BJ (cell line): ENCODE measurements at regions not wholly inside any gene's neighbourhood (a gene's known extent, or its start where the extent isn't known, plus 50 kb on each side); places are given as distances from the start of the nearest gene placed in this dataset.

Experiments used
- CTCF ChIA-PET: fragments of 350-600 bp; formaldehyde crosslinking; extraction: SDS; loops from one replicate; lab custom pipeline; 2021; ENCODE audit warnings: antibody characterized with exemption, inconsistent platforms; lab: Yijun Ruan, JAX
- POLR2A ChIA-PET: fragments of 300-600 bp; sonication (Branson Sonifier 250); formaldehyde crosslinking; extraction: SDS; loops from one replicate; lab custom pipeline; 2021; ENCODE audit warnings: antibody characterized with exemption; lab: Charles Lee
- DNase-seq: peaks from one replicate; pipeline ENCODE4 v3.0.0-alpha.2; 2011; ENCODE audit warnings: low read depth
- H3K27me3 ChIP-seq: 2 replicates; pipeline ENCODE4 v1.6.0; 2011; ENCODE audit warnings: low read length; ENCODE audit not compliant: control insufficient read depth, insufficient read depth
- H3K36me3 ChIP-seq: 2 replicates; pipeline ENCODE4 v1.5.1; 2011; ENCODE audit warnings: low read length; ENCODE audit not compliant: control insufficient read depth, insufficient read depth
- H3K4me3 ChIP-seq: 2 replicates; pipeline ENCODE4 v1.5.1; 2011; ENCODE audit warnings: low read depth, mild to moderate bottlenecking, control low read depth, low read length
- CTCF ChIP-seq: IDR thresholded peaks from 2 replicates; pipeline ENCODE4 v1.5.1; 2011; ENCODE audit warnings: low read depth, mild to moderate bottlenecking, control low read depth, inconsistent platforms, low read length, moderate library complexity; ENCODE audit not compliant: insufficient read depth

- H3K36me3 ChIP-seq: no peaks in the 10 kb centered on the region
- no peak for DNase-seq
- ChIA-PET POLR2A (no interaction called here), CTCF (no interaction called here)
- no peak overlapping the region for H3K4me3 ChIP-seq
- H3K27me3 ChIP-seq: no peaks in the 10 kb centered on the region
- TF ChIP-seq CTCF: no peak
Observed at GRCh38 chr6:90911642-90912041, 324.8 kb upstream of the MAP3K7 start.

GRCh38 chr6:90910893-90911292 lies 324.0 kb upstream of the MAP3K7 start:
- H3K27me3 ChIP-seq: no peaks in the 10 kb centered on the region
- no peak for TF ChIP-seq CTCF
- POLR2A ChIA-PET: no interaction called here
- CTCF ChIA-PET: no interaction called here
- DNase-seq: no peak
- no peaks in the 10 kb centered on the region for H3K36me3 ChIP-seq
- H3K4me3 ChIP-seq: no peak overlapping the region

- Histone ChIP-seq H3K36me3 (no peaks in the 10 kb centered on the region), H3K4me3 (no peak overlapping the region), H3K27me3 (no peaks in the 10 kb centered on the region)
- DNase-seq: no peak
- CTCF ChIA-PET: no interaction called here
- no peak for TF ChIP-seq CTCF
- POLR2A ChIA-PET: no interaction called here
Observed at GRCh38 chr6:90907931-90908655, 321.2 kb upstream of the MAP3K7 start.

- Histone ChIP-seq H3K4me3 (no peak overlapping the region), H3K36me3 (no peaks in the 10 kb centered on the region), H3K27me3 (no peaks in the 10 kb centered on the region)
- CTCF ChIA-PET: no interaction called here
- no peak for DNase-seq
- TF ChIP-seq CTCF: no peak
- POLR2A ChIA-PET: no interaction called here
Observed at GRCh38 chr6:90905351-90905750, 318.5 kb upstream of the MAP3K7 start.

GRCh38 chr6:90900034-90900433 lies 313.2 kb upstream of the MAP3K7 start:
- Histone ChIP-seq H3K36me3 (no peaks in the 10 kb centered on the region), H3K27me3 (no peaks in the 10 kb centered on the region), H3K4me3 (no peak overlapping the region)
- TF ChIP-seq CTCF: no peak
- ChIA-PET POLR2A (no interaction called here), CTCF (no interaction called here)
- no peak for DNase-seq
